Dermis microvascular lymphatic vessel endothelial cell (primary cell): ENCODE measurements at regions not wholly inside any gene's neighbourhood (a gene's known extent, or its start where the extent isn't known, plus 50 kb on each side); places are given as distances from the start of the nearest gene placed in this dataset.
"Not testable (repeated sequence)": the region's sequence is repeated elsewhere in the genome, so short reads cannot be mapped to it uniquely, and the experiment has no call there.

Experiments
- DNase-seq, 2 donors: peaks; one replicate each; pipeline versions ENCODE4 v3.0.0 to v3.0.0-alpha.2; 2010; ENCODE audit warnings: low read depth in 2 of 2

DNA sequence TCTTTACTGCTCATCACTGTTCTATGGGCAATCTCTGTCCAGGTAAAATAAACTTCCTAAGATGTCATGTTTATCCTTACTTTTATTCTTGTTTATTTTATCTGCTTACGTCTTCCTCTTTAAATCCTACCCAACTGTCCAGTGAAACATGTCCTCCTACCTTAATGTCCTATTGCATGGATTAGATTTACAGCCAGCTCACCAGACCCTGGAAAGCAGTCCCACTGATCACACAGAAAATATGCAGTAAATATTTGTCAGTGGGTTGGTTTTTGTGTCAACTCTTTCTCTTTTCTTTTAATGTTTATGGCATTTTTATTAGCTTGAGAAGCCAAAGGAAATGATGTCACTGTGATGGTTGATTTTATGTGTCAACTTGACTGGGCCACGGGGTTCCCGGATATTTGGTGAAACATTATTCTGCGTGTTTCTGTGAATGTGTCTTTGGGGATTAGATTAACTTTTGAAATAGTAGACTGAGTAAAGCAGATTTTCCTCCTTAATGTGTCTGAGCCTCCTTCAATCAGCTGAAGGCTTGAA, 258.3 kb downstream of the SRGAP2C start:
- DNase-seq, result no peak

DNA sequence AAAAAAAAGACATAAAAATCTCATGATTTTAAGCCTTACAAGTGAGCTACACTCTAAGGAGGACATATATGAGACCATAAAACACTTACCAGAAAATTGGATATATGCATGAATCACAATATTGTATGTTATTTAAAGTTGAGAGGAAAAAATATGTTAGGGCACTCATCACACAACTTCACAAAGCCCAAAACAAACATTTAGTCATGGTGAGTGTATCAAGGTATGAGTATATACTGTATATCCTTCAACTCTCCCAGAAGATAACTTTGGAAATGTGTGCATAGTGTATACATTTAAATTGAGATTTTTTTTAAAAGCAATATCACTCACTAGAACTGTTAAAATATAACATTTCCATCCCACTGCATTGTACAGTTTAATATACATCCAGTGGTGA, 259.3 kb downstream of the SRGAP2C start:
- DNase-seq, result no peak

DNA sequence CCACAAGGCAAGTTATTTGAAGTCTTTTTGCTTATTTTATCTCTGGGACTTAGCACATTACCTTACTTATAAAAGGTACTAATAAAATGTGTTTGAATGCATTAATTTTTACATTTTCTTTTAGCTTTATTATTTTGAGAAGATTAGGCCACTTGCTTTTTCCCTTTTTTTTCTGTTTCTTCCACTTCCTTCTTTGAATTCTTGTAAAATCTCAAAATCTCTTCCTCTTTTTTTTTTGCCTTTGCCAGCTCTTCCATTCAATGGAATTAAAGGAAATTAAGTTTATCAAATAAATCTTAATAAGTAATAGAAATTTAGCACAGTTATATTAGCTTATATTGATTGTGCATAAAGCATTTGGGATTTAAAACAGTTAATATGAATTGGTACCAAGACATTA, 260.9 kb downstream of the SRGAP2C start:
- no peak for DNase-seq

DNA sequence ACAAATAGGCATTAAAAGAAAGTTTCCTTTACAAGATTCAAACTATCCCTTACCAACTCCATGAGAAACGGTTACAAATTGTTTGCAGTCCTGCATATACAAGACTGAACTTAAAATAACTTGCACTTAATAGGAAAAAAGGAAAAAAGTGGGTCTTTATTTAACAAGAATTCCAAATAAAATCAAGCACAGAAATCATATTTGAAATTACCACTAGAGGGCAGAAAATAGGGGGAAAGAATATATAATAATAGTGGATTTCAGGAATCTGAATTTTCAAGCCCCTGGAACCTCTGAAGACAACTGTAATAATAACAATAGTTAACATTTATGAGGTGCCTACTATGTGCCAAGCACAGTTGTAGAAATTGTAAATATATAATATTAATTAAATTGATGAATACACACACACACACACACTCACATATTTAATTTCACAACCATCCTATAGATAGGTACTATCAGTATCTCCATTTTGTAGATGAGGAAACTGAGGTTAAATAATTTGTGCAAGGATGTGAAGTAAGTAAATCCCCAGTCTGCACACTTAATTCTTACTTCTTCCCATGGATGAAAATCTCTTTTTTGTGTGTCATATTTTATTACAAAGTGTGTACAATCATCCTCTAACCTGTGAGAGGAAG, 262.6 kb downstream of the SRGAP2C start:
- not testable (repeated sequence) for DNase-seq

DNA sequence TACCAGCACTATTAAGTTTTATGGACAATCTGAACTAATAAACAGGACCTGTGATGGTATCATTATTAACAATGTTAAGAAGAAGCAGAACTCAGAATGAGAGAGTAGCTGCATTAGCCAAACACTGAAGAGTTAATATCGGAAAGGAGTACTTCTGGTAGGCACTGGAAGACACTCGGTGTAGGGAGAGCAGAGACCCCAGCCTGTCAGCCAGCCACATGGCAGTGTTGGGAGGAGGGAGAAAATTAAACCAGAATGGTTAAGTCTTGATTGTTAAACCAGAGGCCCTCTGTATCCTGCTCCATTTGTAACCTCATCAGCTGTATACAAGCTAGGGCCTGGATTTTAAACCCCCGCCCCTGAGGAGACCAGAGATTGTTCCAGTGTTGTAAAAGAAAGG, 263.3 kb downstream of the SRGAP2C start:
- DNase-seq, result not testable (repeated sequence)

DNA sequence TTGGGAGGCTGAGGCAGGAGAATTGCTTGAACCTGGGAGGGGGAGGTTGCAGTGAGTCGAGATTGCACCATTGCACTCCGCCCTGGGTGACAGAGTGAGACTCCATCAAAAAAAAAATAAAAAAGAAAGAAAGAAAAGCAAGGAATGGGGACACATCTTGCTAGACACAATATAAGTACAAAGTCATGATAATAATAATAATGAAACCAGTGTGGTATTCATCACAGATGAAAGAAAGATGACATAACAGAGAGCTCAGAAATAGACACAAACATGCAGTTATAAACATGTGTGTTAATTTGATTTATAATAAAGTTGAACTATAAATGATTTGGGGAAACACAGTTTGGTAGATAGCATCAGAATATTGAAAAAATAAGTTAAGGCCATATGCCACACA, 264.1 kb downstream of the SRGAP2C start:
- no peak for DNase-seq

DNA sequence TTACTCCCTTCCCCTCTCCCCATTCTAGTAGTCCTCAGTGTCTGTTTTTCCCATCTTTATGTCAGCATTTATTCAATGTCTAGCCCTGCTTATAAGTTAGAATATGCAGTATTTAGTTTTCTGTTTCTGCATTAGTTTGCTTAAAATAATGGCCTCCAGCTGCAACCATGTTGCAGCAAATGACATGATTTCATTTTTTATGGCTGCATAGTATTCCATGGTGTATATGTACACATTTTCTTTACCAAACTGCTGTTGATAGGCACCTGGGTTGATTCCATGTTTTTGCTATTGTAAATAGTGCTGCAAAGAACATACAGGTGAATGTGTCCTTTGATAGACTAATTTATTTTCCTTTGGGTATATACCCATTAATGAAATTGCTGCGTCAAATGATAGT, 267.7 kb downstream of the SRGAP2C start:
- no peak for DNase-seq

DNA sequence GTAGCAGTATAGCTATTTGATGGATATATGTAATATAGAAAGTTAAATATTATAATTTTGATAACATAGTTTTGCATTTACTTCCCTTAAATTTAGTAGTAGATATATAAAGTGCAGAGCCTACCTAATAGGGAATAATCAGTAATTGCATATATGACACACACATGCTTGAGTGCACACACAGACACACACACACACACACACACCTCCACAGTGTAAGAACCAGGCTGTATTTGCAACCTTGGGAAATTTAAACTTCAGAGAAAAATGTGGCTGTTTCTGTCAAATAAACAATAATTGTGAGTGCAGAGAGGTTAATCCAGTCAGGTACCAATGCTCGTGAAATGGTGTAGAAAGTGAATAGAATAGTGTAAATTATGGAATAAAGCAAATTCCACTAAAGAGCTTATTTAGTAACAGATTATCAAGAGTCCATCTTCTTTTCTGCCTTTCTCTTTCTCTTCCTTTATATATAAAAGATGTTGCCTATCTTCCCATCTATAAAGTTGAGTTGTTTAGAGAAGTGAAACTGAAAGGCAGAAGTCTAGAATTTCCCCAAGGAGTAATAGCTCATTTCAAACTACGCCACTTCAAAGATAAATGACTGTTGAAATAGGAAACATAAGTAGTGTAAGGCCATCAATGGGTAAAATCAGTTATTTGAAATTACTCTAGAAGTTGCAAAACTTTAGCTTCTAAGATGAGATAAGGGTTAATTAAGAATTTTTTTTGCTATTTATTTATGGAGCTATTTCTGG, 273.7 kb downstream of the SRGAP2C start:
- DNase-seq, result no peak

DNA sequence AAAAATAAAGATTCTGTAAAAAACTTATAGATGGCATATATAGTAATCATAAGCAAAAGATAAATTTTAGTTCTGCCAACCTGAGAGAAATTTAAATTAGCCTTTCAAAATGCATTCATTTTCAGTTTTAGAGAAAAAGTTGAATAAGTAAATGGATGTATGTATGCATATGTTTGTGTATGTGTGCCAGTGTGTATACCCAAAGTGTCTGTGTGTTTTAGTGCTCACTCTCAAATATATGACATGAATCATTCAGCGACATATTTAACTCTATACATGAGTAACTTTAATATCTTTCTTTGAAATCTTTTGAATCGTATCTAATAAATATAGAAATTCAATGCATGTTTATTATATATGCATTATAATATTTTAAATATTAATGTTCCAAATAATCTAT, 274.5 kb downstream of the SRGAP2C start:
- no peak for DNase-seq

DNA sequence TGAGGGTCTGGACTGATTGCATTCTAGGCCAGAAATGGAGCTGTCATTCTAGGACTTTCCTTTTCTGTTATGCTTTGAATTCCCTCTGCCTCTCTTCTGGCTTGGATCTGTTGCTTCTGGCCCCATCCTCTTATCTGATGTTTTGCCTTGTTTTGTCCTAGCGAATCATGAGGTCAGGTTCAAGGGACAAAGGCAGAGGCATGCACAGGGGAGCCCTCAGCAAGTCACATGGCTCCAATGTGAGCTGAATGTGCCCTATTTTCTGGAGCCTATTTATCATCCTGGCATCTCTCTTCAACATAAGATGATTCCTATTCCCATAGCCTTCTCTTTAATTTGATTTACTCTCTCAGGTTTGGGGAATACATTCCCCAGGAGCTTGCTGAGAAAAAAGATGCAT, 284.6 kb downstream of the SRGAP2C start:
- DNase-seq, result not testable (repeated sequence)

DNA sequence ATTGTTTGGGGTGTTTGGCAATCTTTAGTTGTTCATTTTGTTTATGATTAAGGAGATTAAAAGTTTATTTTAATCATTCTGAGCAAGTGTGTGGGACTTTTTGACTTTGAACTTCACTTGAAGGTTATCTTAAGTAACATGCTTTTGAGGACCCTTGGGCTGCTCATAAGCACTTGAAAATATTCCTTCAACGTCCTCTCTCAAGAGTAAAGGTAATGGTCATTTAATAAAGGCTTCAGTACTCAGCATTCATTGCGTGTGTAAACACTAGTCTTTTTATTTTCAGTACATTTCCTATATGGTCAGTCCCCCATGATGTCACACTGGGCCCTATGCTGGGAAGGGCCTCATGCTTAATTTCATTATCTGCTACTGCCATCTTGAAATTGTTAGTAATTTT, 285.6 kb downstream of the SRGAP2C start:
- not testable (repeated sequence) for DNase-seq

DNA sequence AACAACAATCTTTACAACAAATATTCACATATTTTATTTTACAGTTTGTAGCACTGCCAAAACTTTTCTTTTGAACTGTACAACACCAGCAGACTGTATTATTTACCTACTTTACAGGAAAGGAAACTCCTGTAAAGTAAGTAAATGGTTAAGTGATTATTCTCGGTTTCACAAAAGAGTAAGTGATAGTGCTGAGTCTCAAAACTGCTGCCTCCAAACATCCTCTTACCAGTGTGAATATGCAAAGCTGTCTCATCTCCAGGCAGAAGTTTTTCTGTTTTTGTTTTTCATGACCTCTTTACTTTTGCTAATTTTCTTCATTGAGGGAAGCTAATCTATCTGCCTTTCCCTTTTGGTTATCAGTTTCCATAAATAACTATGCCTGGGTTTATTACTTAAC, 286.7 kb downstream of the SRGAP2C start:
- no peak for DNase-seq

DNA sequence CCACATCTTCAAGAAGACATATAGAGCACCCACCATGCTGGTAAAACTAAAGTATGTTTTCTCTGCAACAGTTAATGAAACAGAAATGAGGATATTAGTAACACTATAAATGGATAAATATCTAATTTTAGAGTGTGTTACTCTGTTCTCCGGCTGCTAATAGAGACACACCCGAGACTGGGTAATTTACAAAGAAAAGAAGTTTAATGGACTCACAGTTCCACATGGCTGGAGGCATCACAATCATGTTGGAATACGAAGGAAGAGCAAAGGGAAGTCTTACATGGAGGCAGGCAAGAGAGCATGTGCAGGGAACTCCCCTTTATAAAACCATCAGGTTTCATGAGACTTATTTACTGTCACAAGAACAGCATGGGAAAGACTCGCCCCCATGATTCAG, 287.2 kb downstream of the SRGAP2C start:
- no peak for DNase-seq

DNA sequence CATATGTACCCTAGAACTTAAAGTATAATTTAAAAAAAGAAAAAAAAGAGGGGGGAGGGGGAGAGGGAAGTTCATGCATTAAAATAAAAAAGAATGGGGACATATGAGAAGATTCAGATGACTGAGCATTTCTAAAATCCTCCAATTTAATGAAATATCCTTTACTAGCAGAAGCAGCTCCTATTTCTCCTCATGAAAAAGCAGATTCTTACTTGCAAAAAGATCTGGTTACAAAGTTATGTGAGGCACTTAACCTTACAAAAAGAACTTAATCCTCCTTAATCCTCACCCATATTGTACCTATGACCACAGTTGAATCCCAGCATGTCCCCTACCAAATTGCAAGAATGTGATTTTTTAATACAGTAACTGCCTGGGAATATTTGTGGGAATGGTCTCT, 298.5 kb downstream of the SRGAP2C start:
- DNase-seq, result no peak

DNA sequence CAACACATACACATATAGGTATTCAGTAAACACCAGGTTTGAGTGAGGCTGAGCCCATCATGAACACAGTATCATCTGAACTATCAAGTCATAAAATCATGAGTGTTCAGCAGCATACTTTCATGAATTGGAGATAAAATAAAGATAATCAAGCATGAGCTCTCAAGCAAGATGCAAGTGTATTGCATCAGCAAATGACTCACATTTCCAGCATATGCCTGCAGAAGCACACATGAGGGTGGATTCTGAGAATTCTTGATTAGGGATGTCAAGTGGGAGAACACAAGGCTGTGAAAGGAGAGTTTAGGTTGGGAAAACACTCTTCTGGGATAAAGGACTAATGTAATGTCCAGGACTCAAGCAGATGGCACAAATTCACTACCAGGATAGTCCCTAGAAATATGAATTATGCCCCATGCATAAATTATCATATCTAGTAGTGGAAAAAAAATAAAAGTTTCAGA, 299.2 kb downstream of the SRGAP2C start:
- DNase-seq, result no peak

DNA sequence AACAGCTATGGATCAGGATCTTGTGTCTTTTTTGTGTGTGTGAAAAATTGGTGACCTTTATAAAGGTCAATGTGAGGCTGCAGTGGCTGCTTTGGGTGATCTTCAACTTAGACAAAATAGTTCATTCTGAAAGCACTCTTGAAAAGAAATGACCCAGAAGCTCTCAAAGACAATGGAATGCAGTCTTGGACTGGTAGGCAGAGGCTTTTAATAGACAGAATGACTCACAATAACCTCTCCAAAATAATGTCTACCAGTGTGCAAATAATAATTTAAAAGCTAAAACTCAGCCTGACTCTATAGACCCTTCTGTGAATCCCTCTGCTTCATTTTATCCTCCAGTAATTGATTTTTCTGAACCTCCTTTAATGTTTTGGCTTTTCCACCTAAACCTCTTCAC, 310.0 kb downstream of the SRGAP2C start:
- not testable (repeated sequence) for DNase-seq

DNA sequence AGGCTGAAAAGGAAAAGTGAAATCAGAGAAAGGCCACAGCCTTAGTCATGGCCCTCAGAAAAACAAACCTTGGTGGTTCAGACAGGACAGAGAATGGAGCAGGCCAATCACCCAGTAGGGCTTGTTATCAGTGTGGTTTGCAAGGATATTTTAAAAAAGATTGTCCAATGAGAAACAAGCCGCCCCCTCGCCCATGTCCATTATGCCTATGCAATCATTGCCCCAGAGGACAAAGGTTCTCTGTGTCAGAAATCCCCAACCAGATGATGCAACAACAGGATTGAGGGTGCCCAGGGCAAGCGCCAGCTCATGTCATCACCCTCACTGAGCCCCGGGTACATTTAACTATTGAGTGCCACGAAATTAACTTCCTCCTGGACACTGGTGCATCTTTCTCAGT, 326.7 kb downstream of the SRGAP2C start:
- not testable (repeated sequence) for DNase-seq

DNA sequence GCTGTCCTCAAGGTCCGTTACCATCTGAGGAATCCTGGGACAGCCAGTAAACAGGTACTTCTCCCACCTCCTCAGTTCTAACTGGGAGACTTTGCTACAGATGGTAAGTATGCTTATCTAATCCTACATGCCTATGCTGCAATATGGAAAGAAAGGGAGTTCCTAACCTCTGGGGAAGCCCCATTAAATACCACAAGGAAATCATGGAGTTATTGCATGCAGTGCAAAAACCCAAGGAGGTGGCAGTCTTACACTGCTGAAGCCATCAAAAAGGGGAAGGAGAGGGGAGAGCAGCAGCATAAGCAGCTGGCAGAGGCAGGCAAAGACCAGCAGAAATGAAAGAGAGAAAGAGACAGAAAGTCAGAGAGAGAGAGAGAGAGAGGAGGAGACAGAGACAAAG, 327.1 kb downstream of the SRGAP2C start:
- DNase-seq, result not testable (repeated sequence)

DNA sequence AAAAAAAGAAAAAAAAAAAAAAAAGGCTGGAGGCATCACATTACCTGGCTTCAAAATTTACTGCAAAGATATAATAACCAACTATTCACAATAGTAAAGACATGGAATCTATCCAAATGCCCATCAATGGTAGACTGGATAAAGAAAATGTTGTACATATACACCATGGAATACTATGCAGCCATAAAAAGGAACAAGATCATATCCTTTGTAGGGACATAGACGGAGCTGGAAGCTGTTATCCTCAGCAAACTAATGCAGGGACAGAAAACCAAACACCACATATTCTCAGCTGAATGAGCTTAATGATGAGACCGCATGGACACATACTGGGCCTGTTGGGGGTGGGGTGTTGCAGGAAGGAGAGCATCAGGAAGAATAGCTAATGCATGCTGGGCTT, 330.5 kb downstream of the SRGAP2C start:
- DNase-seq, result no peak

DNA sequence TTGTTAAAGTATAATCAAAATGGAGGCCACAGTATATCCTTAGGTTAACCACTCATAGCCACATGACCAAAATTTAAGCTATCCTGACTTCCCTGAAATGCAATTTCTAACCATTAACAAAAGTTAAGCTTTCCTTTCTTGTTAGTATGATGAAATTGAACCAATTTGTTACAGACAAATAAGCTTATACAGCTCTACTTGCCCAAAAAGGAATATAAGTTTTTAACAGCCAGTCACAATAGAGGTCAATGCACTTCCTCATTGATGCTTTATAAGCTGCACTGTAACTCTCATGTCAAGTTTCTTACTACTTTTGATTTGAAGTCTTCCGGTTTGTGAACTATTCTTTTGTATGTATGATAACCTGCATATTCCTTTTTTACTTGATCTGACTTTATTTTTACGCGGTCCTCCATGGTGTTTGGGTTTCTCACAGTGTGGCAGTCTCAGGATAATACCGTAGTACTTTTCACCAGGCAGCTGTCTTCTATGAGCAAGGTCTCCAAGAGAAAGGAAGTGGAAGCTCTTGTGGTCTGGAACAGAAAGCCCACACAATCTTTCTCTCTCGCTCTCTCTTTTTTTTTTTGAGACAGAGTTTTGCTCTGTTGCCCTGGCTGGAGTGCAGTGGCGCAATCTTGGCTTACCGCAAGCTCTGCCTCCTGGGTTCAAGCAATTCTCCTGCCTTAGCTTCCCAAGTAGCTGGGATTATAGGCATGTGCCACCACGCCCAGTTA, 331.6 kb downstream of the SRGAP2C start:
- DNase-seq, result no peak

DNA sequence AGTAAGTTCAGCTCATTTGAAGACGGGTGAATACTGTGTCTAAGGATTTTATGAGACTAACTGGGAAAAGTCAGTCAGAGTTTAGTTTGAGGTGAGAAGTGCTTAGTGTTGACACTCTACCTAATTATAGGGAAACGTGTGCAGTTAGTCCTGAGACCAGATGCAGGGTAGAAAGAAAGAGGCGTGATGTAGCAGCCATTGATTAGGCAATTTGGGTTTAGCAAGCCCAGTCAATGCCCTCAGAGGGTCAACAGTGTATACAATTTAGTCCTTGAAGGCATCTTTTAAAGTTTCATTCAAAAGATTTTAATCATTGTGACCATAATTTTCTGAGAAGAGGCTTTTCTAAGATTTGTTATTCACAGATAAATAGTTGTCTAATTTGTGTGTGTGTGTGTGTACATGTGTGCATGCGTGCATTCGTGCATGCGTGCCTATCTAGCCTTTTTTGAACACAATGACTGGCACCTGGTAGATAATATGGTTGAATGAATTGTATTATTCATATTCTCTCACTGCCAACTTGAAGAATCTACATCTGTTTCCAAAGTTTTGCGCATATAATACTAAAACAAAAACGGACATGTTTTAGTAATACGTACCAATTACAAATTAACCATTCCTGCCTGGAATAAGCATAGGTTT, 332.9 kb downstream of the SRGAP2C start:
- DNase-seq, result no peak

DNA sequence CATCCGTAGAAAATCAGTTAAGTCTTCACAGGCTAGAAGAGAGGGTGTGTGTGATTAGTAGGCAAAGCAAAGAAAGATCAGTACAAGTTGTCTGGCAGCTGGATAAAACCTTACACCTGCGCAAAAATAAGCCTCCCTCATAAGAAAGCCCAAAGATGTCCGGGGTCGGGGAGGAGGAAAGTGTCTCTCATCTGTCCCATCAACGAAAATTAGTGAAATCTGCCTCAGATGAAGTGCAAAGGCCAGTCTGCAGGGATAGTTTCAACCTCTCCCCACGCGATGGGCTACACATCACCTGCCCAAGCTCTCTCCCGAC, 333.9 kb downstream of the SRGAP2C start:
- no peak for DNase-seq
